Endodermal cell (in vitro differentiated cells): ENCODE measurements at regions not wholly inside any gene's neighbourhood (a gene's known extent, or its start where the extent isn't known, plus 50 kb on each side); places are given as distances from the start of the nearest gene placed in this dataset.

Experiments
- DNase-seq: peaks from one replicate; pipeline ENCODE4 v3.0.0-alpha.2; 2017
- H3K27ac ChIP-seq: 2 replicates; pipeline ENCODE4 v1.5.1; 2013; ENCODE audit warnings: mild to moderate bottlenecking, low read depth, low read length, moderate library complexity
- H3K27me3 ChIP-seq: 2 replicates; pipeline ENCODE4 v1.6.1; 2013; ENCODE audit warnings: mild to moderate bottlenecking, low read length, moderate library complexity; ENCODE audit not compliant: insufficient read depth, control insufficient read depth, poor library complexity, severe bottlenecking
- H3K36me3 ChIP-seq: 2 replicates; pipeline ENCODE4 v1.7.0; 2013; ENCODE audit warnings: mild to moderate bottlenecking, low read length, moderate library complexity; ENCODE audit not compliant: control insufficient read depth, insufficient read depth
- H3K4me1 ChIP-seq: one replicate; pipeline ENCODE4 v1.7.0; 2013; ENCODE audit warnings: low read length; ENCODE audit not compliant: control insufficient read depth, insufficient read depth
- H3K4me3 ChIP-seq: 2 replicates; pipeline ENCODE4 v1.5.1; 2013; ENCODE audit warnings: mild to moderate bottlenecking, low read length, moderate library complexity
- H3K9ac ChIP-seq: 2 replicates; pipeline ENCODE4 v1.6.1; 2013; ENCODE audit warnings: mild to moderate bottlenecking, low read length, moderate library complexity; ENCODE audit not compliant: poor library complexity, severe bottlenecking; ENCODE audit errors: extremely low read depth
- H3K9me3 ChIP-seq: 2 replicates; pipeline ENCODE4 v1.6.1; 2013; ENCODE audit warnings: mild to moderate bottlenecking, low read length, moderate library complexity; ENCODE audit not compliant: control insufficient read depth
- H3K27ac Mint-ChIP-seq: 2 replicates; pipeline ENCODE4 v1.8.0; 2020; ENCODE audit warnings: mixed read lengths
- H3K27me3 Mint-ChIP-seq: 2 replicates; pipeline ENCODE4 v1.8.0; 2021; ENCODE audit warnings: mild to moderate bottlenecking, mixed read lengths; ENCODE audit not compliant: insufficient read depth
- H3K36me3 Mint-ChIP-seq: 2 replicates; pipeline ENCODE4 v1.8.0; 2020; ENCODE audit warnings: low read depth, mixed read lengths
- H3K4me1 Mint-ChIP-seq: 2 replicates; pipeline ENCODE4 v1.8.0; 2020; ENCODE audit warnings: mixed read lengths
- H3K4me3 Mint-ChIP-seq: 2 replicates; pipeline ENCODE4 v1.8.0; 2020; ENCODE audit warnings: mild to moderate bottlenecking, moderate library complexity, mixed read lengths
- H3K9me3 Mint-ChIP-seq: 2 replicates; pipeline ENCODE4 v1.8.0; 2020; ENCODE audit warnings: mild to moderate bottlenecking, mixed read lengths
- CTCF ChIP-seq: fragments of 200-600 bp; sonication (generic); conservative IDR thresholded peaks from 2 replicates; pipeline ENCODE4 v1.5.0; 2021; ENCODE audit warnings: antibody characterized with exemption, mild to moderate bottlenecking
- WGBS, 2 experiments: methylation state at CpG; one replicate each; pipeline versions ENCODE4 v1.1.5 to v1.1.7; 2013; ENCODE audit warnings: missing lambda C conversion rate in 2 of 2, mixed read lengths in 1 of 2; ENCODE audit not compliant: insufficient coverage in 1 of 2, insufficient read length in 1 of 2; 5-methylcytosine and 5-hydroxymethylcytosine counted together

GRCh38 chr20:11195899-11196558 is 522.2 kb upstream of the JAG1 start:
- Histone ChIP-seq H3K9me3 (no peaks in the 10 kb centered on the region), H3K27me3 (no peaks in the 10 kb centered on the region), H3K27ac (no peak overlapping the region), H3K9ac (no peak overlapping the region), H3K36me3 (no peaks in the 10 kb centered on the region), H3K4me3 (no peak overlapping the region), H3K4me1 (no peaks in the 10 kb centered on the region)
- H3K4me3 Mint-ChIP-seq, result no peak overlapping the region
- no peak overlapping the region for H3K27ac Mint-ChIP-seq
- H3K9me3 Mint-ChIP-seq, result no peaks in the 10 kb centered on the region
- WGBS, 2 experiments, result 91 to 92% methylated on average over 4 to 7 of the region's 8 CpGs
- DNase-seq, result no peak
- no peaks in the 10 kb centered on the region for H3K36me3 Mint-ChIP-seq
- H3K4me1 Mint-ChIP-seq, result no peaks in the 10 kb centered on the region
- no peaks in the 10 kb centered on the region for H3K27me3 Mint-ChIP-seq
- no peak for TF ChIP-seq CTCF

GRCh38 chr20:11197851-11198250 is 524.1 kb upstream of the JAG1 start:
- DNase-seq, result no peak
- no peak for TF ChIP-seq CTCF

GRCh38 chr20:11200423-11200822 is 526.6 kb upstream of the JAG1 start:
- Histone ChIP-seq H3K9ac (no peak overlapping the region), H3K27me3 (no peaks in the 10 kb centered on the region), H3K4me3 (no peak overlapping the region), H3K4me1 (no peaks in the 10 kb centered on the region), H3K27ac (no peak overlapping the region), H3K9me3 (no peaks in the 10 kb centered on the region), H3K36me3 (no peaks in the 10 kb centered on the region)
- TF ChIP-seq CTCF, result no peak
- Mint-ChIP-seq H3K36me3 (no peaks in the 10 kb centered on the region), H3K27me3 (no peaks in the 10 kb centered on the region), H3K4me1 (peaks cover 3% of the 10 kb centered on the region), H3K4me3 (no peak overlapping the region), H3K9me3 (no peaks in the 10 kb centered on the region), H3K27ac (no peak overlapping the region)
- DNase-seq, result no peak

More at GRCh38 chr20:11197851-11198250, 524.1 kb upstream of the JAG1 start:
- H3K4me3 ChIP-seq, result no peak overlapping the region
- Mint-ChIP-seq H3K4me1 (no peaks in the 10 kb centered on the region), H3K9me3 (no peaks in the 10 kb centered on the region), H3K4me3 (no peak overlapping the region), H3K27ac (no peak overlapping the region), H3K36me3 (no peaks in the 10 kb centered on the region), H3K27me3 (no peaks in the 10 kb centered on the region)
- no peaks in the 10 kb centered on the region for H3K27me3 ChIP-seq
- no peak overlapping the region for H3K9ac ChIP-seq
- H3K27ac ChIP-seq, result no peak overlapping the region
- no peaks in the 10 kb centered on the region for H3K4me1 ChIP-seq
- H3K9me3 ChIP-seq, result no peaks in the 10 kb centered on the region
- no peaks in the 10 kb centered on the region for H3K36me3 ChIP-seq
